ENCODE measurements at regions not wholly inside any gene's neighbourhood (a gene's known extent, or its start where the extent isn't known, plus 50 kb on each side); places are given as distances from the start of the nearest gene placed in this dataset.
"Not testable (repeated sequence)": the region's sequence is repeated elsewhere in the genome, so short reads cannot be mapped to it uniquely, and the experiment has no call there.

DNA sequence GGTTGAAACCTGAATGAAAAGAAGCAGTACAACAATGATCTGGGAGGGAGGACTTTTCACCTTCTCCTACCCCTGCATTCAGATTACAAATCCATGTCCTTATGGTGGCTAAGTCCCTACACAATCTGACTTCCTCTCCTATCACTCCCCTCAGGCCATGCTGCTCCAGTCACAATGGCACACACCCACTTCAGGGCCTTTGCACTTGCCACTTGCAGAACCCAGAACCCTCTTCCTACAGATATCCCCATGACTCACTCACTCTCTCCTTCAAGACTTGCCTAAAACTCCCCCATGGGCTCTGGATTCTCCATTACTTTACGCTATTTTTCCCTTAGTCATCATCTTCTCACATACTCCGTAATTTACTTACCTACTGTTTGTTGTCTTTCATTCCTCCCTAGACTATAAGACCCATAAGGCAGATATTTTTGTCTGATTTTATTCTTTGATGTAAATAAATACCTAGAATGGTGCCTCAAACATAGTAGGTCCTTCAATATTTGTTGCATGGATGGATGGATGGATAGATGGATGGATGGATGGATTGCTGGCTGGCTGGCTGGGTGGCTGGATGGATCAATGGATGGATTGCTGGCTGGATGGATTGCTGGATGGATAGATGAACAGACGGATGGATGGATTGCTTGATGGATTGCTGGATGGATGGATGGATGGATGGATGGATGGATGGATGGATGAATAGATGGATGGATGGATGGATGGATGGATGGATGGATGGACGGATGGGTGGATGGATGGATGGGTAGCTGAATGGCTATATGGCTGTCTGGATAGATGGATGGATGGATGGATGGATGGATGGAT is 94.7 kb upstream of the NAV2 start:
- H3K27ac ChIP-seq (ENCODE audit: poor library complexity, severe bottlenecking), result no peak overlapping the region
- H3K36me3 ChIP-seq (ENCODE audit: low read depth), result no peaks in the 10 kb centered on the region
- H3K27me3 ChIP-seq (ENCODE audit: insufficient read depth, poor library complexity, severe bottlenecking), result no peaks in the 10 kb centered on the region
- DNase-seq (ENCODE audit: low spot score), result no peak
- ATAC-seq (ENCODE audit: low read depth), result no peak
- H3K4me1 ChIP-seq (ENCODE audit: insufficient read depth, poor library complexity, severe bottlenecking), result no peaks in the 10 kb centered on the region
- TF ChIP-seq, protein P1, sequence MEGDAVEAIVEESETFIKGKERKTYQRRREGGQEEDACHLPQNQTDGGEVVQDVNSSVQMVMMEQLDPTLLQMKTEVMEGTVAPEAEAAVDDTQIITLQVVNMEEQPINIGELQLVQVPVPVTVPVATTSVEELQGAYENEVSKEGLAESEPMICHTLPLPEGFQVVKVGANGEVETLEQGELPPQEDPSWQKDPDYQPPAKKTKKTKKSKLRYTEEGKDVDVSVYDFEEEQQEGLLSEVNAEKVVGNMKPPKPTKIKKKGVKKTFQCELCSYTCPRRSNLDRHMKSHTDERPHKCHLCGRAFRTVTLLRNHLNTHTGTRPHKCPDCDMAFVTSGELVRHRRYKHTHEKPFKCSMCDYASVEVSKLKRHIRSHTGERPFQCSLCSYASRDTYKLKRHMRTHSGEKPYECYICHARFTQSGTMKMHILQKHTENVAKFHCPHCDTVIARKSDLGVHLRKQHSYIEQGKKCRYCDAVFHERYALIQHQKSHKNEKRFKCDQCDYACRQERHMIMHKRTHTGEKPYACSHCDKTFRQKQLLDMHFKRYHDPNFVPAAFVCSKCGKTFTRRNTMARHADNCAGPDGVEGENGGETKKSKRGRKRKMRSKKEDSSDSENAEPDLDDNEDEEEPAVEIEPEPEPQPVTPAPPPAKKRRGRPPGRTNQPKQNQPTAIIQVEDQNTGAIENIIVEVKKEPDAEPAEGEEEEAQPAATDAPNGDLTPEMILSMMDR (IDR thresholded peaks at IDR 0.05; ENCODE audit: poor library complexity, severe bottlenecking), result no peak
- H3K9me3 ChIP-seq (ENCODE audit: severe bottlenecking), result no peaks in the 10 kb centered on the region
- no peak overlapping the region for H3K4me3 ChIP-seq (ENCODE audit: severe bottlenecking)

DNA sequence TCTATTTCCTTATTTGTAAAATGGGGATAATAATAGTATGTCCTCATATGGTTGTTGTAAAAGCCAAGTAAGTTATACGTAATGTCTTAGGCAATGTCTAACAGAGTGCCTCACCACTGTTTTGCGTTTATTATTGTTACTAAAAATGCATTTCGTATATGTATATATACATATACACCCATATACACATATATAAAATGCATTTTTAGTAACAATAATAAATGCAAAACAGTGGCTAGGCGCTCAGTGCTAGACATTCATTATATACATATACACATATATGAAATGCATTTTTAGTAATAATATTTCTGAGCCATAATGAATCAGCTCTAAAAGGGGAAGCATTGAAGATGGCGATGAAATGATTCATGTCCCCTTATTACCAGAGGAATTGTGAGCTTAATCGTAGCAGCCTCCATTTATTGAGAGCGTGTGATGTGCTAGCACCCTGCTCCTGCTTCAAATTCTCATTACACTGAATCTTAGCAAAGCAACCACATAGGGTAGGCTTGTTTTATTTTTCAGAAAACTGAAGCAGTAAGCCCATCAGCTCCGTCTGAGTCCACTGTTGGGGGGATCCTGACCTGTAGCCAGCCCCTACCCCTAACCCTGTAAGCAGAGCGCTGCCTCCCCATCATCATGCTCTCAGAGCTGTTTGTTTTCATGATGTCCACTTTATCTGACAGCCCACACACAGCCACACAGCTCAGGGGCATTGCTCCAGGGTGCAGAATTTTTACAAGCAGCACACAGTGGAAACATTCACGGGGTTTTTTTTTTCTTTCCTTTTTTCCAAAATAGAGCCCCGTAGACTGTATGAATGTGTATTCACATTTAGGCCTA is 97.1 kb upstream of the NAV2 start:
- H3K4me1 ChIP-seq (ENCODE audit: insufficient read depth, poor library complexity, severe bottlenecking), result no peaks in the 10 kb centered on the region
- H3K4me3 ChIP-seq (ENCODE audit: severe bottlenecking), result no peak overlapping the region
- no peaks in the 10 kb centered on the region for H3K36me3 ChIP-seq (ENCODE audit: low read depth)
- peaks cover 2% of the 10 kb centered on the region for H3K9me3 ChIP-seq (ENCODE audit: severe bottlenecking)
- no peak for ATAC-seq (ENCODE audit: low read depth)
- no peak for DNase-seq (ENCODE audit: low spot score)
- no peak overlapping the region for H3K27ac ChIP-seq (ENCODE audit: poor library complexity, severe bottlenecking)
- no peaks in the 10 kb centered on the region for H3K27me3 ChIP-seq (ENCODE audit: insufficient read depth, poor library complexity, severe bottlenecking)
- TF ChIP-seq, protein P1 (IDR thresholded peaks at IDR 0.05; ENCODE audit: poor library complexity, severe bottlenecking), result no peak

DNA sequence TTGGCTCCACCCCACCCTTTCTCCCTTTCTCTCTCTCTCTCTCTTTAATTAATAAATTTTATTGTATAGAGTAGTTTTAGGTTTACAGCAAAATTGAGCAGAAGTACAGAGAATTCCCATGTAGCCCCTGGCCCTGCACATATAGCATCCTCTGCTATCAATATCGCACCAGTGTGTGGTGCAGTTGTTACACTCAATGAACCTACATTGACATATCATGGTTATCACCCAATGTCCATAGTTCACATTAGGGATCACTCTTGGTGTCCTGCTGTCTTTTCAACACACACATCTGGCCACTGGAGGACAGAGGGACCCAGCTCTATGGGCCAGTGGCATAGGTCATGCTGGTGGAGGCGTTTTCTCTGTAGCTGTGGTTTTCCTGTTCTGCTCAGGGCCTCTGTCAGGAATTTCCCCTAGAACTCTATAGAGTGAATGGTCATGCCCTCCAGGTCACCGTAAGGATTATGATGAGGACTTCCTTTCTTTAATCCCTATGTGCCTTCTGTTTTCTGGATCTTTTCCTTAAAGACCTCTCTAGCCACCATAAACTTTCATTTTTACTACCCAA is 98.2 kb upstream of the NAV2 start:
- no peaks in the 10 kb centered on the region for H3K27me3 ChIP-seq (ENCODE audit: insufficient read depth, poor library complexity, severe bottlenecking)
- H3K4me1 ChIP-seq (ENCODE audit: insufficient read depth, poor library complexity, severe bottlenecking), result no peaks in the 10 kb centered on the region
- H3K4me3 ChIP-seq (ENCODE audit: severe bottlenecking), result no peak overlapping the region
- no peak for DNase-seq (ENCODE audit: low spot score)
- H3K36me3 ChIP-seq (ENCODE audit: low read depth), result no peaks in the 10 kb centered on the region
- ATAC-seq (ENCODE audit: low read depth), result no peak
- H3K27ac ChIP-seq (ENCODE audit: poor library complexity, severe bottlenecking), result no peak overlapping the region
- H3K9me3 ChIP-seq (ENCODE audit: severe bottlenecking), result peaks cover 2% of the 10 kb centered on the region
- TF ChIP-seq, protein P1 (IDR thresholded peaks at IDR 0.05; ENCODE audit: poor library complexity, severe bottlenecking), result no peak

DNA sequence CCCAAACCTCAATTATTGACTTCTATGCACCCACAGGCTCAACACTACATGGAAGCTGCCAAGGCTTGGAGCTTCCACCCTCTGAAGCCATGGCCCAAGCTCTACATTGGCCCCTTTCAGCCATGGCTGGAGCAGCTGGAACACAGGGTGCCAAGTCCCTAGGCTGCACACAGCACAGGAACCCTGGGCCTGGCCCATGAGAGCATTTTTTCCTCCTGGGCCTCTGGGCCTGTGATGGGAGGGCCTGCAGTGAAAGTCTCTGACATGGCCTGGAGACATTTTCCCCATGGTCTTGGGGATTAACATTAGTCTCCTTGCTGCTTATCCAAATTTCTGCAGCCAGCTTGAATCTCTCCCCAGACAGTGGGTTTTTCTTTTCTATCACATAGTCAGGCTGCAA is 100.6 kb upstream of the NAV2 start:
- not testable (repeated sequence) for H3K9me3 ChIP-seq (ENCODE audit: severe bottlenecking); H3K27me3 ChIP-seq (ENCODE audit: insufficient read depth, poor library complexity, severe bottlenecking); H3K36me3 ChIP-seq (ENCODE audit: low read depth); DNase-seq (ENCODE audit: low spot score); H3K4me3 ChIP-seq (ENCODE audit: severe bottlenecking); H3K27ac ChIP-seq (ENCODE audit: poor library complexity, severe bottlenecking); H3K4me1 ChIP-seq (ENCODE audit: insufficient read depth, poor library complexity, severe bottlenecking); ATAC-seq (ENCODE audit: low read depth)

DNA sequence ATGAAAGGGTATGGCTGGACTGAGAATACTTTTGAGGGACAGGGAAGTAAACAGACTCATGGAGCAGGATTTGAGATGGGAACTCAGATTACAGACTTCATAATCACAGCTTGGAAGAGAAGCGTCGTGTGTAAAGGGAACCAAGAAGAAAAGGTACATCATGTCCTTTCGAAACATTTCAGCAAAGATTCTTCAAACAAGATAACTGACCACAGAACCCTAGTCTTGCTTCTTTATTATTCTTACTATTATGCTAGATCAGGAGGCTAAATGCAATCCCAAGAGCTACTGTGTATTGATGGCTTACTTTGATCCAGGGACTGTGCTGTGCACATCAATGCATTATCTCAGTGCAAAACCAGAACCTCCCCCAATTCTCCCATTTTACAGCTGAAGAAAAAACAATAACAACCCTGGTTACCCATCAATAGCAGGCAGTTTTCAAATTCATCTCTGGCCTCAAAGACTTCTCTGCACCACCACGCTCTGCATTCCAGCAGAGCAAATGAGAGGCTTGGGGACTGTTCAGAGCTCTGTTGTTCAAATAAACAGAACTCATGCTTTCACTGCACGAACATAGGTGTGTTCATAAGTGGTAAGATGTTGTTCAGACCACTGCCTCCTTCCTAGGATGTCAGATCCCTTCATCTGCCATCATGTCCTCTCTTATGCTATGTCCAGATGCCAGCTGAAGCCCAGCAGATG is 104.8 kb upstream of the NAV2 start:
- DNase-seq (ENCODE audit: low spot score) (no peak), ATAC-seq (ENCODE audit: low read depth) (no peak)
- Histone ChIP-seq H3K27ac (ENCODE audit: poor library complexity, severe bottlenecking) (no peak overlapping the region), H3K4me1 (ENCODE audit: insufficient read depth, poor library complexity, severe bottlenecking) (no peaks in the 10 kb centered on the region), H3K27me3 (ENCODE audit: insufficient read depth, poor library complexity, severe bottlenecking) (no peaks in the 10 kb centered on the region), H3K4me3 (ENCODE audit: severe bottlenecking) (no peak overlapping the region), H3K36me3 (ENCODE audit: low read depth) (no peaks in the 10 kb centered on the region), H3K9me3 (ENCODE audit: severe bottlenecking) (peaks cover 2% of the 10 kb centered on the region)
- TF ChIP-seq, protein P1 (IDR thresholded peaks at IDR 0.05; ENCODE audit: poor library complexity, severe bottlenecking), result no peak

Measured in RWPE2 (cell line).